Activated T-cell treated with anti-CD3 and anti-CD28 coated beads for 1 hour (primary cell): ENCODE measurements at regions not wholly inside any gene's neighbourhood (a gene's known extent, or its start where the extent isn't known, plus 50 kb on each side); places are given as distances from the start of the nearest gene placed in this dataset.
"Not testable (repeated sequence)": the region's sequence is repeated elsewhere in the genome, so short reads cannot be mapped to it uniquely, and the experiment has no call there.

Experiments
- DNase-seq: peaks from one replicate; pipeline ENCODE4 v3.0.0-alpha.2; 2020; ENCODE audit warnings: low read depth

- no peak for DNase-seq
Measured at GRCh38 chr1:182331387-182331786, 60.2 kb downstream of the GLUL start.

GRCh38 chr1:182330303-182330702 lies 61.3 kb downstream of the GLUL start:
- no peak for DNase-seq

DNA sequence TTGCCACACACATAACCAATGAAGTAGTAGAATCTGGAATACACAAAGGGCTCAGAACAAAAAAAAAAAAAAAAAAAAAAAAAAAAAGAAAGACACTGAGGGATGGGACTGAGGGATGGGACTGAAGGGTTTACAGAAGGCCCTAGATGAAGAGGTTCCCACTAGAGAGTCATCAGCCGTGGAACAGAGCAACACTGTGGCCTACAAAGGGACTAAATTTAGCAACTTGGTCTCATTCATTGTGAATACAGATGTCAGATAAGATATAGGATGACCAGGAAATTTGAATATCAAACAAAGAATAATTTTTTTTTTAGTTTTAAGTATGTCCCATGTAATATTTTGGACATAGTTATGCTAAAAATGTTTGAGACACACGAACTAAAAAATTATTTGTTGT lies 62.1 kb downstream of the GLUL start:
- DNase-seq, result no peak

GRCh38 chr1:182328591-182328990 lies 63.0 kb downstream of the GLUL start:
- DNase-seq, result no peak

DNA sequence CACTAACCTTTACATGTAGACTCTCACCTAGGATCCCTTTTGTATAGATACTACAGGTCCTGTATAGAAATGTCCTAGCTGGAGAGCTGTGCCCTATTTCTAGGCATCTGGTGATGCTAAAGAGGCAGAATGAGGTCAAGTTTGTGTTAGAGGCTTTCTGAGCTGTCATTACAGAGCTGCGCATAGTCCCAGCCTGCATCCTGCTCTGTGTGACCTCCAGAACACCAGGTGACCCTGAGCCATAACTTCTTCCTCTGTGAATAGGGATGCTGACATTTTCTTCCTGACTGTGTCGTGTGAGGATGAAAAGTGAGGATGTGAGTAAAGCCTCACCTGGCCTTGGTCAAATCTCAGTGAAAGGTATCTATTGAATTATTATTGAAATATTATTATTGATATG lies 66.3 kb downstream of the GLUL start:
- DNase-seq, result no peak

DNA sequence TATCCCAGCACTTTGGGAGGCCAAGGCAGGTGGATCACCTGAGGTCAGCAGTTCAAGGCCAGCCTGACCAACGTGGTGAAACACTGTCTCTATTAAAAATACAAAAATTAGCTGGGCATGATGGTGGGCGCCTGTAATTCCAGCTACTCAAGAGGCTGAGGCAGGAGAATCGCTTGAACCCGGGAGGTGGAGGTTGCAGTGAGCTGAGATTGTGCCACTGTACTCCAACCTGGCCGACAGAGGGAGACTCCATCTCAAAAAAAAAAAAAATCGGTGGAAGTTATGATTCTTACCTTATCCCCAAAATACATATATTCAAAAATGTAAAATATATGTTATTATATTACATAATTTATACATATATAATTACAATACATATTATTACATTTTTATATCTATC lies 70.1 kb downstream of the GLUL start:
- DNase-seq, result not testable (repeated sequence)

GRCh38 chr1:182317611-182318161 lies 73.9 kb downstream of the GLUL start:
- DNase-seq, result no peak

DNA sequence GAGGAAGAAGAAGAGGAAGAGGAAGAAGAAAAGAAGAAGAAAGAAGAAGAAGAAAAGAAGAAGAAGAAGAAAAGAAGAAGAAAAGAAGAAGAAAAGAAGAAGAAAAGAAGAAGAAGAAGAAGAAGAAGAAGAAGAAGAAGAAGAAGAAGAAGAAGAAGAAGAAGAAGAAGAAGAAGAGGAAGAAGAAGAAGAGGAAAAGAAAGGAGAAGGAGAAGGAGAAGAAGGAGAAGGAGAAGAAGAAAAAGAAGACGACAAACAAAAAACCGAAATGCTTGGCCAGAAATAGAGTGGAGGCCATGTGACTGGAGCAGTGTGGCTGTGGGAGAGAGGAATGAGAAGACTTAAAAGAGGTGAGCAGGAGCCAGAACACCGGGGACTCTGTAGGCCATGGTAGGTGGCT lies 75.1 kb downstream of the GLUL start:
- not testable (repeated sequence) for DNase-seq

GRCh38 chr1:182315167-182315556 lies 76.4 kb downstream of the GLUL start:
- no peak for DNase-seq

DNA sequence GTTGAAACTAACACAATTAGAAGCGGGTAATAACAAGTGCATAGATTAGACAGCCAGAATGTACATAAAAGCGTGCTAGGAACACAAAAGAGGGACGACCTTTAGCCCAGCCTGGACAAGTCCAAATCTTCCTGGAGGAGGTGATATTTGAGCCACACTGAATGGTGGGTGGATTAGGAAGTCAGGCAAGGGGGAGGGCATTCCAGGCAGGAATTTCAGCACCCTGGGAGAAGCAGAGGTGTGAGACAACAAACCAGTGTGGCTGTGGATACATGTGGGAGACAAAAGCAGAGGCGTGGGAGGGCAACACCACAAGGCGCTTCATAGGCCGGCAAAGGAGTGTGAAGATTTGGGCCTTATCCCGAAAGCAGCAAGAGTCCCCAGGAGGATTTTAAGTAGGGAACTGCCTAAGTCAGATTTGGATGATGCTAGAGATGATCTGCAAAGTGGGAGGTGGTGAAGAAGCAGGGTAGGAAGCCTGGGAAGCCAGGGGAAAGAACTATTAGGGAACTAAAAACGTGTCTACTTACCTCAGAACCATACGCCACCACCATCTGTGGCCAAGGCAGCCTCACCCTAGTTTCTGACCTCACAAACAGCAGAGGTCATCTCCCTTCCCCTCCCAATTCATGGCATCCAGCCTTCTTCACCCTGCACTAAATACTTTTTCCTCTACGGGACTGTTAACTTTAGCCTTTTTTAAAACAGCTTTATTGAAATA lies 81.8 kb downstream of the GLUL start:
- no peak for DNase-seq

DNA sequence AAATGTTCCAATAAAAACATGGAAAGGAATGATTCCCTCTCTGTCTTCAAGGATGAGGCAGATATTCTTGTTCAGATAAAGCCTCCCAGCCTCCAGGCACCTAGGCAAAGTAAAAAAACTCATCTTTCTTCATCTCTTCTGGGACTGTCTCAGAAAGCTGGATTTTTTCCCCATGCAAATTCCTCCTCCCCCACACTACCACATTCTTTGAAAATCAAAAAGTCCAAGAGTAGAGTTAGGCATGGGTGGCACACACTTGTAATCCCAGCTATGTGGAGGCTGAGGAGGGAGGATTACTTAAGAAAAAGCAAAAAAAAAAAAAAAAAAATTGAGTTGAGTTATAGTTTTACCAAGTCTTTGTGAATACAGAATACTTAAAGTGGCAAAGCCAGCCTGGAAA lies 82.8 kb downstream of the GLUL start:
- DNase-seq, result no peak

DNA sequence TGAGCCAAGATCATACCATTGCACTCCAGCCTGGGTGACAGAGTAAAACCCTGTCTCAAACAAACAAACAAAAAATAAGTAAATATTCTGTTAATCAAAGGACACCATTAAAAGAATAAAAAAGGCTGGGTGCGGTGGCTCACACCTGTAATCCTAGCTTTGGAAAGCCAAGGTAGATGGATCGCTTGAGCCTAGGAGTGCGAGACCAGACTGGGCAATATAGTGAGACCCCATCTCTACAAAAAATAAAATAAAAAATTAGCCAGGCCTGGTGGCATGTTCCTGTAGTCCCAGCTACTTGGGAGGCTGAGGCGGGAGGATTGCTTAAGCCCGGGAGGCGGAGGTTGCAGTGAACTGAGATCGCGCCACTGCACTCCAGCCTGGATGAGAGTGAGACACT lies 84.1 kb downstream of the GLUL start:
- DNase-seq, result not testable (repeated sequence)

- no peak for DNase-seq
Measured at GRCh38 chr1:182305861-182306260, 85.7 kb downstream of the GLUL start.

- DNase-seq, result no peak
Measured at GRCh38 chr1:182304627-182305026, 87.0 kb downstream of the GLUL start.

- no peak for DNase-seq
Measured at GRCh38 chr1:182304218-182304617, 87.4 kb downstream of the GLUL start.

GRCh38 chr1:182303778-182304177 lies 87.8 kb downstream of the GLUL start:
- no peak for DNase-seq

- no peak for DNase-seq
Measured at GRCh38 chr1:182301467-182302198, 90.0 kb downstream of the GLUL start.

GRCh38 chr1:182301026-182301436 lies 90.6 kb downstream of the GLUL start:
- no peak for DNase-seq

DNA sequence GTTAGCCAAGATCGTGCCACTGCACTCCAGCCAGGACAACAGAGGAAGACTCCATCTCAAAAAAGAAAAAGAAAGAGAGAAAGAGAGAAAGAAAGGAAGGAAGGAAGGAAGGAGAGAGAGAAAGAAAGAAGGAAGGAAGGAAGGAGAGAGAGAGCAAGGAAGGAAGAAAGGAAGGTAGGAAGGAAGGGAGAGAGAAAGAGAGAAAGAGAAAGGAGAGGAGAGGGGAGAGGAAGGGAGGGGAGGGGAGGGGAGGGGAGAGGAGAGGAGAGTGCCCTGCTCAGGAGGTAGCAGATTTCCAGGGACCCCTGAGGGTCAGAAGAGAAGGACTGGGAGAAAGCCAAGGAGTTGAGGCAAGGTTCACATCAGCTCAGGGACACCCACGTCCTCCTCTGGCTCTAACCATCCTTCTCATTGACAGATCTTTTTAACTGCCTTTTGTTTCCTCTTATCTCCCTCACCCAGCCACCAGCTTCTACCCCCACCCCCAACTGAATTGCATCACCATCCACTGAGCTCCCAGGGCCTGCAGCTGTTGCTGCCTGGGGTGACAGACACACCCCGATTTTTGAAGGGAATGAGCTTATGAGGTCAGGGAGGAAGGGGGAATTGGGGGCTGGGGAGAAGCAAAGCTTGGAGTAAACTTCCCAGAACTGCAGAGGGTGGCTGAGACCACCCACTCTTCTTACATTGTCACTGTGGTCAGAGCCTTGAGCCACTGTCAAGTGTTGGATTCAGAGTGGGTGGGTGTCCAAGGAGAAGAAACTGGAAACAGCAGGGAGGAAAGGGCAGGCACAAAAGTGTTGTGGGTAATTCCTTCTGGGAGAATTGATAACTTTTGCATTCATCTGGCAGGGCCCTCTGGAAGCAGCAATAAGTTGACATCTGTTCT lies 91.6 kb downstream of the GLUL start:
- no peak for DNase-seq

DNA sequence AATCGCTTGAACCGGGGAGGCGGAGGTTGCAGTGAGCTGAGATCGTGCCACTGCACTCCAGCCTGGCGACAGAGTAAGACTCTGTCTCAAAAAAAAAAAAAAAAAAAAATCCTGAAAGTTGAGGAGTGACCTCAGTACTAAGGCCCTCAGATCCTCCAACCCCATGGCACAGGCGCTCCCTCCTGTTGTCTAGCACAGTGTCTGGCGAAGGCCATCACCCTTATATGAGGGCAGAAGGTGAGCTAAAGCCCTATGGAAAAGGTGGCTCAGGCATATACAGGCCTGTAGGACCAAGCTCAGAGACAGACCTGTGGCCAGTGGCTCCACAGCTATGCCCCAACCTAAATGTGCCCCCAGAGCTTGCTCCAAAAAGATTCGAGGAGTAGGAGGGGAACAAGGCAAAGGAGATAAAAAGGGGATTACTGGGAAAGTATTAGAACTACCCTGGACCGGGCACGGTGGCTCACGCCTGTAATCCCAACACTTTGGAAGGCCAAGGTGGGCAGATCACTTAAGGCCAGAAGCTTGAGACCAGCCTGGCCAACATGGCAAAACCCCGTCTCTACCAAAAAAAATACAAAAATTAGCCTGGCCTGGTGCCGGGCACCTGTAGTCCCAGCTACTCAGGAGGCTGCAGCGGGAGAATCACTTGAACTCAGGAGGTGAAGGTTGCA lies 92.4 kb downstream of the GLUL start:
- DNase-seq, result not testable (repeated sequence)

GRCh38 chr1:182297335-182297734 lies 94.3 kb downstream of the GLUL start:
- DNase-seq, result no peak

DNA sequence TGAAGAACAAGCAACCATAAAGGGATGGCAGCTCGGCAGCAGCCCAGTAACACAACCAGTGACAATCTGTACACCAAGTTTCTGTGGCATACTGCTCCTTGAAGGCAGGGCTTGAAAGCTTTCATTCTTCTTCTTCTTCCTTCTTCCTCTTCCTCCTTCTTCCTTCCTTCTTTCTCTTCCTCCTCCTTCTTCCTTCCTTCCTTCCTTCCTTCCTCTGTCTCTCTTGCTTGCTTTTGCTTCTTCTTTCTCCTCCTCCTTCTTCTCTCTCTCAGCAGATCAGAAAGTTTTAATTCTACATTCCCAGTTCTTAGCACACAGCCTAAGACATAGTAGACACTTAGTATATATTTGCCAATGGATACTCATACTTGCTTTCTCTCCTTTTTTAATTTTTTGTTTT lies 95.9 kb downstream of the GLUL start:
- DNase-seq, result no peak
